ENCODE measurements at regions not wholly inside any gene's neighbourhood (a gene's known extent, or its start where the extent isn't known, plus 50 kb on each side); places are given as distances from the start of the nearest gene placed in this dataset.

DNA sequence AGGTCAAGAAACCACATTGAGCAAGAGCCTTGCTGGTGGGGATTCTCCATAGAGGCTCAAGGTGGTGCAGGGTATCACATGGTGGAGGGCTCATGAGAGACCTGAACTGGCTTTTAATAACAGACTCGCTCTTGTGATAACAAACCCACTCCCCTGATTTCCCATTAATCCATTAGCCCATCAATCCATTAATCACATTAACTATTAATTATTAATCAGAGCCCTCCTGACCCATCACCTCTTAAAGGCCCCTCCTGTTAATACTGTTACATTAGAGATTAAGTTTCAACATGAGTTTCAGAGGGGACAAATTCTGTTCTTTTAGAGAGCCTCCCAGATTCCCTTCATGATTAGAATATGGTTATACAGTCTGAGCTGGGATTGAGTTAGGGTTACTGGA, 61.8 kb downstream of the IER5 start:
- no peaks in the 10 kb centered on the region for H3K79me1 ChIP-seq (ENCODE audit: low read length)
- no peak overlapping the region for H3K4me2 ChIP-seq (ENCODE audit: low read length)
- H3K36me3 ChIP-seq (ENCODE audit: control insufficient read depth, insufficient read depth, low read length): no peaks in the 10 kb centered on the region
- H4K5ac ChIP-seq (ENCODE audit: low read length): no peak overlapping the region
- no peak overlapping the region for H4K8ac ChIP-seq (ENCODE audit: low read depth, low read length)
- H3K56ac ChIP-seq (ENCODE audit: low read length): no peak overlapping the region
- no peaks in the 10 kb centered on the region for H3K27me3 ChIP-seq (ENCODE audit: insufficient read depth, low read length, poor library complexity)
- H3K23ac ChIP-seq (ENCODE audit: low read length): no peak overlapping the region
- no peak for DNase-seq
- WGBS (ENCODE audit: extremely low coverage, insufficient coverage, low lambda C conversion rate): no CpG with 5 or more reads among the region's 1 CpG
- H3K4me1 ChIP-seq (ENCODE audit: control insufficient read depth, low read depth, low read length): peaks cover 2% of the 10 kb centered on the region
- H2BK5ac ChIP-seq (ENCODE audit: low read length): no peak overlapping the region
- H2BK120ac ChIP-seq (ENCODE audit: low read depth, low read length): no peak overlapping the region
- no peak overlapping the region for H3K18ac ChIP-seq (ENCODE audit: low read length)
- H3K79me2 ChIP-seq (ENCODE audit: control insufficient read depth, insufficient read depth, low read length): no peaks in the 10 kb centered on the region
- H2AK5ac ChIP-seq (ENCODE audit: low read length): no peak overlapping the region
- H3K9ac ChIP-seq (ENCODE audit: low read length): no peak overlapping the region
- no peak overlapping the region for H3K4me3 ChIP-seq (ENCODE audit: low read length)
- no peak overlapping the region for H3K4ac ChIP-seq (ENCODE audit: low read depth, low read length)
- H3K27ac ChIP-seq (ENCODE audit: low read depth, low read length): no peak overlapping the region
- H2BK15ac ChIP-seq (replicated peaks; ENCODE audit: low read depth): no peak overlapping the region

DNA sequence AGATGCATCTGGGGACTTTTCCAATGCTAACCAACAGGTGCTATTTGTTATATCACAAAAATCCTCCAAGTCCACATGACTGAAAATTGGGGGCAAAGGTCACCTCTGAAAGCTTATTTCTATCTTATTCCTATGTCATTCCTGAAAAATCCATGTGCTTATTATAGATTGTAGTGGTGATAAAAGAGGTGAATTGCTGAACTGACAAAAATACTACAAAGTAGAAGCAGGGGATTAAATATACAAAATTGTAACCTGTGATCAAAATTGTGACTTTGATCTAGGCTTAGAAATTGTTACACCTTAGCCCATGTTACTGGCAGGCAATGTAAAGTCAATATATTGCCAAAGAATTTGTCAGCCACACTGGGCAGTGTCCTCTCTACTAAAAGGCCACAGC, 62.3 kb downstream of the IER5 start:
- no peak overlapping the region for H3K23ac ChIP-seq (ENCODE audit: low read length)
- H3K56ac ChIP-seq (ENCODE audit: low read length): no peak overlapping the region
- H2BK120ac ChIP-seq (ENCODE audit: low read depth, low read length): no peak overlapping the region
- H4K8ac ChIP-seq (ENCODE audit: low read depth, low read length): no peak overlapping the region
- no peak overlapping the region for H4K5ac ChIP-seq (ENCODE audit: low read length)
- no peak for DNase-seq
- H3K9ac ChIP-seq (ENCODE audit: low read length): no peak overlapping the region
- peaks cover 2% of the 10 kb centered on the region for H3K4me1 ChIP-seq (ENCODE audit: control insufficient read depth, low read depth, low read length)
- H3K4ac ChIP-seq (ENCODE audit: low read depth, low read length): no peak overlapping the region
- H3K4me3 ChIP-seq (ENCODE audit: low read length): no peak overlapping the region
- no peaks in the 10 kb centered on the region for H3K79me1 ChIP-seq (ENCODE audit: low read length)
- no peaks in the 10 kb centered on the region for H3K79me2 ChIP-seq (ENCODE audit: control insufficient read depth, insufficient read depth, low read length)
- no peak overlapping the region for H2BK15ac ChIP-seq (replicated peaks; ENCODE audit: low read depth)
- H2AK5ac ChIP-seq (ENCODE audit: low read length): no peak overlapping the region
- H3K4me2 ChIP-seq (ENCODE audit: low read length): no peak overlapping the region
- H3K36me3 ChIP-seq (ENCODE audit: control insufficient read depth, insufficient read depth, low read length): no peaks in the 10 kb centered on the region
- H3K27ac ChIP-seq (ENCODE audit: low read depth, low read length): no peak overlapping the region
- H3K27me3 ChIP-seq (ENCODE audit: insufficient read depth, low read length, poor library complexity): no peaks in the 10 kb centered on the region
- no peak overlapping the region for H3K18ac ChIP-seq (ENCODE audit: low read length)
- H2BK5ac ChIP-seq (ENCODE audit: low read length): no peak overlapping the region

DNA sequence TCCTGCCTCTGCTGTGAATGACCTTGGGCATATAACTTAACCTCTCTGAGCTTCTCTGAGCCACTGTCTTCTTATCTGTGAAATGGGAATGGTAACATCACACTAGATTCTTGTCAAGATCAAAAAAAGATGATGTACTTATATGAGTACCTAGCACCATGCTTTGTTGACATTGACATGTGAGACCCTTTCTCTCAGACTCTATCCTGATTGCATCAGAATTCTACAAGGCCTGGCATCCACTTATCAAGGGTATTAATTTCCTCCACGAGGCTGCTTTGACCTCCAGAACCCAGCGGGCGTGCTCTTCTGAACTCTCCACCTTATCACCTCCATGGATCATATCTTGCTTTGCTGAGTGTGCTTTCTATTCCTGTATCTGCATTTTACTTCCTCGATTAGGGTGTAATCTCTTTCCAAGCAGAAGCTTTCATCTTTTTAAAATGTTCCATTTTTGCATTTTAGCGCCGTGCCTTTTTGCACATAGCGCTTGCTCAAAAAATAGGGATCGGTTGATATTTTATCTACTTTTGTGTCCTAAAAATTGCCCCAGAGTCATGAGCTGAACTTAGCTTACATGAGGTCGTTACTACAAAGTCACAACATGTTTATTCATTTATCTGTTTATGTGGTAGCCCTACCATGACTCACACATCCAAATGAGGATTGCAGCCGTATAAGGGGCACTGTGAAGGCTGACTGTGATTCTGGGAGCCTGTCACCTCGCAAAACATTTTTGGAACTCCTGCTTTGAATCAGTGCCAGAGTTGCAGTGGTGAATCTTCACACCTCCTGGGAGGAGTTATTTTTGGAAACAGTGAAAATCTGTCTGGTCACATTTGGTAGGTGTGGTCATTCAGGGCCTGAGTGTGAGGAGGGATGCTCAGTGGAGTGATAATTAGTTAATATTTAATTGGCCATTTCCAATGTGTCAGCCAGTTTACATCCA, 63.2 kb downstream of the IER5 start:
- peak; percentile 73 for DNase-seq
- no peaks in the 10 kb centered on the region for H3K79me1 ChIP-seq (ENCODE audit: low read length)
- no peak overlapping the region for H3K27ac ChIP-seq (ENCODE audit: low read depth, low read length)
- H3K79me2 ChIP-seq (ENCODE audit: control insufficient read depth, insufficient read depth, low read length): no peaks in the 10 kb centered on the region
- no peak overlapping the region for H3K9ac ChIP-seq (ENCODE audit: low read length)
- H3K4ac ChIP-seq (ENCODE audit: low read depth, low read length): no peak overlapping the region
- no peak overlapping the region for H2BK5ac ChIP-seq (ENCODE audit: low read length)
- H3K4me1 ChIP-seq (ENCODE audit: control insufficient read depth, low read depth, low read length): peaks cover 2% of the 10 kb centered on the region
- H2BK120ac ChIP-seq (ENCODE audit: low read depth, low read length): no peak overlapping the region
- H3K36me3 ChIP-seq (ENCODE audit: control insufficient read depth, insufficient read depth, low read length): no peaks in the 10 kb centered on the region
- no peak overlapping the region for H2AK5ac ChIP-seq (ENCODE audit: low read length)
- H3K23ac ChIP-seq (ENCODE audit: low read length): no peak overlapping the region
- no peak overlapping the region for H4K5ac ChIP-seq (ENCODE audit: low read length)
- H4K8ac ChIP-seq (ENCODE audit: low read depth, low read length): no peak overlapping the region
- no peak overlapping the region for H3K4me3 ChIP-seq (ENCODE audit: low read length)
- H2BK15ac ChIP-seq (replicated peaks; ENCODE audit: low read depth): no peak overlapping the region
- no peaks in the 10 kb centered on the region for H3K27me3 ChIP-seq (ENCODE audit: insufficient read depth, low read length, poor library complexity)
- no peak overlapping the region for H3K56ac ChIP-seq (ENCODE audit: low read length)
- no CpG with 5 or more reads among the region's 11 CpGs for WGBS (ENCODE audit: extremely low coverage, insufficient coverage, low lambda C conversion rate)
- H3K18ac ChIP-seq (ENCODE audit: low read length): no peak overlapping the region
- H3K4me2 ChIP-seq (ENCODE audit: low read length): no peak overlapping the region

DNA sequence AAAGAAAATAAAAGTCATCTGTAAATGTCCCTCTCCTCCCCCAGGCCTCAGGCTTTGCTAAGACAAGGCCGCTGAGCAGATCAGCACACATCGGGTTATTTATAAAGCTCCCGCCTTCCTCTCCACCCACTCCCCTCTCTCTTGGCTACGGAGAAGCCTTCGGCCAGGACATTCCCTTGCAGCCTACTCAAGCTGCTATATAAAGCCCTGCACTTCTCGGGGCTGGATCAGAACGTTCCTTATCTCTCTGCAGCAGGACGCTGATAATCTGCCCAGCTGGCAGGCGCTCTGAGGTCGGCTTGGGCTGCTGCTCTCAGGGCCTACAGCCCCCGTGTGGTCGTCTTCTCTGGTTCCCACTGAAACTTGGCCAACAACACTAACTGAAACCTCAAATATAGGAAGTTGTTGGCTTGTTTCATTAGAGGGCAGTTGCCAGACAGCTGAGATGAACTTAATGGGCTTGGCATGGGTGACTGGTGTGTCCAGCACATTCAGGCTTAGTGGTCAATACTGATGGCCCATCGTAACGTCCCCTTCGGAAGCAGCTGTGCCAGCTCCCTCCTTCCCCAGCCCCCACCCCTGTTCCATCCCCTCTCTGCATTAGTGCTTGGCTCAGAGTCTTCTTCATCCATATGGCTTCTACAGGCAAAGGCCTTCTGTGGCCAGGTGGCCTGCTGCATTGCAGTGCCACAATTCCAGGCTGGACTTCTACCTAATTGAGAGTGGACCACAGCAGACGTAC, 64.6 kb downstream of the IER5 start:
- H3K4ac ChIP-seq (ENCODE audit: low read depth, low read length): no peak overlapping the region
- no peak overlapping the region for H3K23ac ChIP-seq (ENCODE audit: low read length)
- no peak overlapping the region for H3K4me3 ChIP-seq (ENCODE audit: low read length)
- no peak overlapping the region for H3K9ac ChIP-seq (ENCODE audit: low read length)
- H2BK5ac ChIP-seq (ENCODE audit: low read length): no peak overlapping the region
- H3K36me3 ChIP-seq (ENCODE audit: control insufficient read depth, insufficient read depth, low read length): no peaks in the 10 kb centered on the region
- H3K18ac ChIP-seq (ENCODE audit: low read length): no peak overlapping the region
- H4K5ac ChIP-seq (ENCODE audit: low read length): no peak overlapping the region
- WGBS (ENCODE audit: extremely low coverage, insufficient coverage, low lambda C conversion rate): no CpG with 5 or more reads among the region's 16 CpGs
- H3K56ac ChIP-seq (ENCODE audit: low read length): no peak overlapping the region
- no peaks in the 10 kb centered on the region for H3K79me1 ChIP-seq (ENCODE audit: low read length)
- H3K27ac ChIP-seq (ENCODE audit: low read depth, low read length): no peak overlapping the region
- no peak overlapping the region for H2AK5ac ChIP-seq (ENCODE audit: low read length)
- peaks cover 2% of the 10 kb centered on the region for H3K4me1 ChIP-seq (ENCODE audit: control insufficient read depth, low read depth, low read length)
- no peak overlapping the region for H4K8ac ChIP-seq (ENCODE audit: low read depth, low read length)
- no peak overlapping the region for H2BK120ac ChIP-seq (ENCODE audit: low read depth, low read length)
- H2BK15ac ChIP-seq (replicated peaks; ENCODE audit: low read depth): no peak overlapping the region
- no peak overlapping the region for H3K4me2 ChIP-seq (ENCODE audit: low read length)
- DNase-seq: peak; percentile 97
- no peaks in the 10 kb centered on the region for H3K27me3 ChIP-seq (ENCODE audit: insufficient read depth, low read length, poor library complexity)
- no peaks in the 10 kb centered on the region for H3K79me2 ChIP-seq (ENCODE audit: control insufficient read depth, insufficient read depth, low read length)

DNA sequence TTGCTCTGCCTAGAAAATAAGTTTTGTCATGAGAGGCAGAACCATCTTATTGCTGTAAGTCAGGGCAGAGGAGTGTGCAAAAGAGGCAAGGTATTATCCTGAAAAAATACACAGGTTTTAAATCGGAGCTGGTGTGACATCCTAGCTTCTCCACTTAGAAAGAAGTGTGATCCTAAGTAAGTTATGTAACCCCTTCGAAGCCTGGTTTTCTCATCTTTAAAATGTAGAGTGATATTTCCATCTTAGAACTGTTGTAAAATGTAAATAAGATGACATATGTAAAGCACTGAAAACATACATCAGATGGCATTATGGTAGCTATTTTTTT, 65.1 kb downstream of the IER5 start:
- DNase-seq: no peak
- Histone ChIP-seq H2AK5ac (ENCODE audit: low read length) (no peak overlapping the region), H3K79me1 (ENCODE audit: low read length) (no peaks in the 10 kb centered on the region), H3K4me3 (ENCODE audit: low read length) (no peak overlapping the region), H3K56ac (ENCODE audit: low read length) (no peak overlapping the region), H3K18ac (ENCODE audit: low read length) (no peak overlapping the region), H3K79me2 (ENCODE audit: control insufficient read depth, insufficient read depth, low read length) (no peaks in the 10 kb centered on the region), H4K5ac (ENCODE audit: low read length) (no peak overlapping the region), H3K4ac (ENCODE audit: low read depth, low read length) (no peak overlapping the region), H2BK15ac (replicated peaks; ENCODE audit: low read depth) (no peak overlapping the region), H3K4me1 (ENCODE audit: control insufficient read depth, low read depth, low read length) (peaks cover 2% of the 10 kb centered on the region), H3K4me2 (ENCODE audit: low read length) (no peak overlapping the region), H2BK120ac (ENCODE audit: low read depth, low read length) (no peak overlapping the region), H3K27me3 (ENCODE audit: insufficient read depth, low read length, poor library complexity) (no peaks in the 10 kb centered on the region), H3K9ac (ENCODE audit: low read length) (no peak overlapping the region), H4K8ac (ENCODE audit: low read depth, low read length) (no peak overlapping the region), H3K23ac (ENCODE audit: low read length) (no peak overlapping the region), H3K27ac (ENCODE audit: low read depth, low read length) (no peak overlapping the region), H2BK5ac (ENCODE audit: low read length) (no peak overlapping the region), H3K36me3 (ENCODE audit: control insufficient read depth, insufficient read depth, low read length) (no peaks in the 10 kb centered on the region)
- WGBS (ENCODE audit: extremely low coverage, insufficient coverage, low lambda C conversion rate): no CpG with 5 or more reads among the region's 2 CpGs

Data from mesendoderm (in vitro differentiated cells).